ENCODE measurements at regions not wholly inside any gene's neighbourhood (a gene's known extent, or its start where the extent isn't known, plus 50 kb on each side); places are given as distances from the start of the nearest gene placed in this dataset.

DNA sequence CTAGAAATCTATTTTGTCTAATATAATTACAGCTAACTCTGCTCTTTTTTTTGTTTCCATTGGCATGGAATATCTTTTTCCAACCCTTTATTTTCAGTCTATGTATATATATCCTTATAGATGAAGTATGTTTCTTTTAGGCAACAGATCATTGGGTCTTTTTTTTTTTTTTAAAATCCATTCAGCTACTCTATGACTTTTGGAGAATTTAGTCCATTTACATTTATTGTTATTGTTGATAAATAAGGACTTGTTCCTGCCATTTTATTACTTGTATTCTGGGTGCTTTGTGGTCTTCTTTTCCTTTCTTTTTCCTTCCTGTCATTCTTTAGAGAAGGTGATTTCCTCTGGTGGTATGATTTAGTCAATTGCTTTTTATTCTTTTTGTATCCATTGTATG, 296.8 kb downstream of the SMARCA2 start:
- DNase-seq (ENCODE audit: low spot score), result no peak

- DNase-seq (ENCODE audit: low spot score), result no peak
Observed at GRCh38 chr9:2313512-2313911, 298.4 kb downstream of the SMARCA2 start.

DNA sequence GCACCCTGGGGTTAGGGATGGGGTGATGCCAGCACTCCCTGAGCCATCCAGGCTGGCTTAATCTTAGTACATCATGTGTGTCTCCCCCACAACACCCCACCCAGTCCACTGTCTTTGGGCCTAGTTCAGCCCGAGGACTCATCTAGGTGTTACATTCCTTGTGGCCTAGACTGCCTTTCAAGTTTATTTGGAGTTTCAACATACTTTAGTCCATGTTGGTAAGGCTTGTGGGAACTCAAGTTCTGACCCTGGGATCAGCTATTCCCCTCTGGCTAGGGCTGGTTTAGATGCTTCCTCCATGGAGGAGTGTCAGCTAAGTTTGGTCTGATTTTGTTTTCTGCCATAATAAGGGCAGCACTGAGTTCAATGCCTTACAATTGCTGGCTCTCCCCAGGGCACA, 302.4 kb downstream of the SMARCA2 start:
- DNase-seq (ENCODE audit: low spot score), result no peak

DNA sequence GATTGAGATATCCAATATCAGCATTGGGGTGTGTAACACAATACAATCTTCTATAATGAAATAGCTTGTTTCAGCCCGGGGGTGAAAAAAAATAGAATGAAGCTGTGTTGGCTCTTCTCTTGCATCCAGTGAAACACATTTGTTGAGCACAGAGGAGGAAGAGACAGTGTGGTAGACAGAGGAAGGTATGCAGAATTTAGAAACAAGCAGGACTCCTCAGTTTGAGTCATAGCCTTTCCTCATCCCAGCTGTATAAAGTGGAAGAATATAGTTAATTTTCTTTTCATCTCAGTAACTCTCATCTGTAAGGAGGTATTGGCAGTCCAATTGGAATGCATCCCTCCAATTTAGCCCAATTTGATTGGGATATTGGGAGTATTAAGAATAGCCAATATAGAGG, 302.2 kb upstream of the VLDLR start:
- DNase-seq (ENCODE audit: low spot score), result no peak

DNA sequence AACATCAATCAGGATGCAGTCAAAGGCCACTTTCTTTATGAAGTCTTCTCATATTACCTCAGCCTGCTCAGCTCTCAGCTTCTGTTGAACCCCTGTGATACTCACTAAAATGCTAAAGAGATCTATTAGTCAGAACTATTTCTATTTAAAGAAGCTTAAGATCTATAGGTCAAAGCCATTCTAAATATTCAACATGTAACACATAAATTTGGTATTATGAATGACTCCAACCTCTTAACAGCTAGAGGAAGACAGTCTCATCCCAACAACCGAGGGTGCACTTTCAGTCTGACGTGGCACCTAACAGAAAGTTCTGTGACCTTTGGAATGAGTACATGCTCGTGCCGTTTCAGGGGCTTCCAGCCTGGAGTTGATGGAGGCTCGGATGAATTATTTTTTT, 301.5 kb upstream of the VLDLR start:
- no peak for DNase-seq (ENCODE audit: low spot score)

GRCh38 chr9:2320632-2321031, 301.0 kb upstream of the VLDLR start:
- DNase-seq (ENCODE audit: low spot score), result no peak

- no peak for DNase-seq (ENCODE audit: low spot score)
Observed at GRCh38 chr9:2321523-2322148, 300.0 kb upstream of the VLDLR start.

DNA sequence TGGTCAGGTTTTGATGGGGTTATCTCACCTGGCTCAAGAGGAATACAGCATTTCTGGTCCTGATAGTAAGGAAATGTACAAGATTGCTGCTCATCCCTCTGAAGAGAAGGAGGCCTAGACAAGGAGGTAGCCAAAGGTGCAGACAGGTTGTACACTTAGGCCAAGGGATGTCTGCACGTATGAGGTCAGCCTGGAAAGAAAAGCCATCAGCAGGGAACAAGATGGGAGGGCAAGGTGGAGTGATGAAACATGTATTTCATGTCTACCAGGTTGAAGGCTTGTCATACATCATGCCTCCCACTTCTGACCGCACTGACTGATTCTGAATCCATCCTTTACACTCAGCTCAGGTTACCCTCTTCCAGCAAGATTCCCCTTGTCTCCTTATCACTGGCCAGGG, 296.8 kb upstream of the VLDLR start:
- DNase-seq (ENCODE audit: low spot score), result no peak

DNA sequence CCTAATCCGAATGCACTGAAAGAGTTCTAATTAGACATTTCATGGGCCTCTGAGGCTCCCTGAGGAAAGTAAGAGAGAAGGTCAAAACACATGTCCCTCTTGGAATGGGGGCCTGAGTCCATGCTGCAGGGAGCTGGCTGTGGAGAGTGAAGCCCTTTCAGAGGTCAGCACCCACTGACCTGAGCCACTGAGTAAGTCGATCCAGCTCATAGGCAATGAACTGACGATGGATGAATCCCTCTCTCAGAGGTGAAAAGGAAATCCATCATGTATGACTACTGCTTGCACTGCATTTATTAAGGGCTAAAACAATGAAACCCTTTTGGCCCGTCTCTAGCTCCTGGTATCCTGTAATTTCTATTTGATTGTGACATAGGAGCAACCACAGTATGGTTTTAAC, 288.9 kb upstream of the VLDLR start:
- no peak for DNase-seq (ENCODE audit: low spot score)

- DNase-seq (ENCODE audit: low spot score), result no peak
Observed at GRCh38 chr9:2335260-2335659, 286.3 kb upstream of the VLDLR start.

GRCh38 chr9:2336055-2336454, 285.5 kb upstream of the VLDLR start:
- DNase-seq (ENCODE audit: low spot score), result no peak

GRCh38 chr9:2337131-2337530, 284.5 kb upstream of the VLDLR start:
- DNase-seq (ENCODE audit: low spot score), result no peak

GRCh38 chr9:2337627-2338026, 284.0 kb upstream of the VLDLR start:
- DNase-seq (ENCODE audit: low spot score), result no peak

DNA sequence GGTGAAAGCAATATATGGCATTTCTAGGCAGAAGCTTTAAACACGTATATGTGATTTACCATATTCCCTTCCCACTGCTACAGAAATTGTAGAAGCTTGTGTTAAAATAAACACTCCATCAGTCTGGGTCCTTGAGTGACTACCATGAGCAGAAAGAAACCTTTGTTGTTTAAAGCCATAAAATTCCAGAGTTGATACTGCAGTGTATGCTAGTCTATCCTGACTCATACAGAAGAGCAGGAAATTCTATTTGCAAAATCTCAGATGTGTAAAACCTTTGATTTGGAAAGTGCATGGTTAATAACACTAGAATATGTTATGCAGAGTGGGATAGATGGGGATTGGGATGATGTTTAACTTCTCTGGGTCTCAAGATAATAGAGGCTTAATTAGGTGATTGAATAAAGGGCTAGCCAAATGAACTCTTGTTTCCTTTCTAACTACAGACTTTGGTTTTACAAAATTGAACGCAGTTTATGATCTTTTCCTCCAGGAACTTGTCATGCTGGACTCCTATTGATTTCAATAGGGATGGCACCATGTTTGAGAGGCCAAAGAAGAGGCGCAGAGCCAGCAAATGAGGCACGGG, 282.7 kb upstream of the VLDLR start:
- no peak for DNase-seq (ENCODE audit: low spot score)

DNA sequence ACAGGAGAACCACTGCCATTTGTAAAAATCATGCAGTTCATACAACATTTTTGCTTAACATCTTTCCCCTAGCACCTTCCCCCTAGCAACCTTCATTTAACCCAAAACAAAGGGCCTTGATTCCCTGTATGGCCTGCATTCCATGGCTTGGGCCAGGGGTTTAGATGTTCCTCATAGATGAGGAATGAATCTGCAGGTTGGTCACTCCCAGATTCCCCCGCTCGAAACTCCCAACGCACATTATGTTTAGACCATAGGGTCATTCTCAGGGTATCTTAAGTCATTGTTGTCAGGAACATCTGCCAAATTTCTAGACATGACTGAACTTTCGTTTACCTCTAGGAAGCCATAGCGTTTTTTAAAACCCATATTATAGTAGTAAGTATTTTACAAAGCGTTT, 282.2 kb upstream of the VLDLR start:
- DNase-seq (ENCODE audit: low spot score), result no peak

DNA sequence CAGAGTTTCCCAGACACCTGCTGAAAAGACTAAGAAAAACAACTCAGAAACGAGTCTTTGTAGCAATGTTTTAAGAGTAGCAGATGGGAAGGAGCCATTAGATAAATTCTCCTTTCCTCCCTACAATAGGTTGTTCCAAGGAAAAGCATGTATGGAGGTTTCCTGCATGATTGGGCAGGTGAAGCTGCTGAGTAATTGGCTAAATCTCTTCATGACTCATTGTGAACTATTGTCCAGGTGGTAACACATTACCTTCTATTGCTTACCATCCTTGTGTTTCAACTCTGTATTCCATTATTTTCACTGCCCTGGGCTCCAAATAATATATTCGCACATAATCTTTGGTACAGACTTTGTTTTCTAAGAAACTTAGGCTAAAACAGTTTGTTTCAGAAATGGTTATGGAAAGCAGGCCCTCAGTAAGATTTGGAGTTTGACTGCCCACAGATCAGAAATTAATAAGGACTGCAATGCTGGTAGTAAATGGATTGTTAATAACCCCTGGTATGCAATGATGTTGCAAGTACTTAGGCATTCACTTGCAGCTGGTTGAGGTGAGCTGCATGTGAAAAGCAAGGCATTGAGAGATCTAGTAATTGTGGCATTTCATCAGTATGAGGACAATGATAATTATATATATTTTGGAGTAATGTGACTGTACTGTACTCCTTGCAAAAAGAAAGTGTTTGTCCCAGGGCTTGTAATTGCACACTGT, 281.4 kb upstream of the VLDLR start:
- no peak for DNase-seq (ENCODE audit: low spot score)

DNA sequence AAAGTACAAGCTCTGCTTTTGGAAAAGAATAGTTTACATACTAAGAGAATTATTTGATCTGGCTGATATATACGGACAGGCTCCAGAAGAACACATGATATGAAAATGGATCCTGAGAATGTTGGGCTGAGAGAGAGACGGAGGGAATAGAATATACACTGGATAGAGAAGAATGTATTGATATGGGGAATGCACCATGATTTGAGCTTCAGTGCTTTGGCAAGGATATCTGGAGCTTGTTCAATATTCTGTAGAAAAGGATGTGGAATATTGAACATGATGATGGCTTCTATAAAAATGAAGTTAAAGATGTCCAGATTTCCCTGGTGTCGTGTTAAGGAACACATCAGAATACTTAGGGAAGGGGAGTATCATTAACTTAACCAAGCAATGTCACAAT, 280.5 kb upstream of the VLDLR start:
- DNase-seq (ENCODE audit: low spot score), result no peak

GRCh38 chr9:2341956-2342355, 279.6 kb upstream of the VLDLR start:
- no peak for DNase-seq (ENCODE audit: low spot score)

DNA sequence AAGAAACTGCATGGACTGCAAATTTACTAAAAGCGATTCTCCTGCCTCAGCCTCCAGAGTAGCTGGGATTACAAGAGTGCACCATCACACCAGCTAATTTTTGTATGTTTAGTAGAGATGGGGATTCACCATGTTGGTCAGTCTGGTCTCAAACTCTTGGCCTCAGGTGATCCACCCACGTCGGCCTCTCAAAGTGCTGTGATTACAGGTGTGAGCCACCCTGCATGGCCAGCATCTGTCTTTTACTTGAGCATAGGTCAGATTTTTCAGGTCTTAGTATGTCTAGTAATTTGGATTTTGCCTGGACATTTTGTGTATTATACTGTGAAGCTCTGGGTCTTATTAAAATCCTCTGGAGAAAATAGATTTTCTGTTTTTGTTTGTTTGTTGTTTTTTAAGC, 277.8 kb upstream of the VLDLR start:
- DNase-seq (ENCODE audit: low spot score), result no peak

GRCh38 chr9:2344436-2344835, 277.2 kb upstream of the VLDLR start:
- DNase-seq (ENCODE audit: low spot score), result no peak

- DNase-seq (ENCODE audit: low spot score), result no peak
Observed at GRCh38 chr9:2345013-2345412, 276.6 kb upstream of the VLDLR start.

DNA sequence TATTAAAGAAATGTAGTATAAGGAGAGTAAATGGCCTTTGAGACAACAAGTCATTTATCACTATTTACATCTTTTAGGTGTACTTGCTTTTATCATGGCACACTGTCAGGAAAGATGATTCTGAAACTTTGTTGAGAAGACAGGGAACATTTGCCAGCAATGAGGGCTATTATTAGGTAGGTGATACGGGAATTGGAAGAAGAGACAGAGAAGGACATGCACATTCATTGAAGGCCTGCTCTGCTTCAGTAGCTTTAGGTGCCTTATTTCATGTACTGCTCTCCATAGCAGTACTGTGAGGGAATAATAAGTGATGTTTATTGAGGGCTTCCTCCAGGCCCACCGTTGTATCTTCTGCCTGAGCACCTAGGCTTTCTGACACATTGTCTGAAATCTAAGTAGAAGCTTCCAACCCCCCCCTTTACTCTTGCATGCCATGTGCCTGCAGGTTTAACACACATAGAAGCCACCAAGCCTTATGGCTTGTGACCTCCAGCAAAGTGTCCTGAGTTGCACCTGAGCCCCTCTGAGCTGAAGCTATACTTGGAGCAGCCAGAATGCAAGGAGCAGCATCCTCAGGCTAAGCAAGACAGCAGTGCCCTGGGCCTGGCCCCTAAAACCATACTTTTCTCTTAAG, 275.2 kb upstream of the VLDLR start:
- no peak for DNase-seq (ENCODE audit: low spot score)

GRCh38 chr9:2351324-2351723, 270.3 kb upstream of the VLDLR start:
- no peak for DNase-seq (ENCODE audit: low spot score)
